MCF 10A (cell line): ENCODE measurements at regions not wholly inside any gene's neighbourhood (a gene's known extent, or its start where the extent isn't known, plus 50 kb on each side); places are given as distances from the start of the nearest gene placed in this dataset.

ENCODE experiments used
- BruUV-seq: library from RNA; stranded (reverse); fragments of 400-500 nt; replicated peaks from 2 replicates; lab custom pipeline; 2021; lab: Mats Ljungman, UMichigan
- CTCF ChIA-PET: fragments of 300-600 bp; sonication (Branson Sonifier 250); formaldehyde crosslinking; extraction: SDS; loops from one replicate; lab custom pipeline; 2021; ENCODE audit warnings: antibody characterized with exemption, inconsistent platforms; lab: Yijun Ruan, JAX
- POLR2A ChIA-PET: fragments of 300-600, 350-650 bp; sonication (Branson Sonifier 250); formaldehyde crosslinking; extraction: SDS; loops from one replicate; lab custom pipeline; 2020; ENCODE audit warnings: antibody characterized with exemption, inconsistent platforms; lab: Yijun Ruan, JAX
- DNase-seq: peaks from one replicate; pipeline ENCODE4 v3.0.0-alpha.2; 2018; ENCODE audit not compliant: unreplicated experiment
- H3K27ac Mint-ChIP-seq: one replicate; pipeline ENCODE4 v1.8.0; 2022; ENCODE audit warnings: mild to moderate bottlenecking, low read depth, mixed read lengths; ENCODE audit not compliant: unreplicated experiment
- H3K27me3 Mint-ChIP-seq: one replicate; pipeline ENCODE4 v1.8.0; 2022; ENCODE audit warnings: mixed read lengths; ENCODE audit not compliant: insufficient read depth, unreplicated experiment
- H3K36me3 Mint-ChIP-seq: one replicate; pipeline ENCODE4 v1.8.0; 2022; ENCODE audit warnings: mild to moderate bottlenecking, moderate library complexity, mixed read lengths; ENCODE audit not compliant: insufficient read depth, unreplicated experiment
- H3K4me1 Mint-ChIP-seq: one replicate; pipeline ENCODE4 v1.8.0; 2022; ENCODE audit warnings: mixed read lengths; ENCODE audit not compliant: insufficient read depth, unreplicated experiment
- H3K4me3 Mint-ChIP-seq: one replicate; pipeline ENCODE4 v1.8.0; 2022; ENCODE audit warnings: mild to moderate bottlenecking, moderate library complexity, mixed read lengths; ENCODE audit not compliant: unreplicated experiment
- H3K9me3 Mint-ChIP-seq: one replicate; pipeline ENCODE4 v1.8.0; 2022; ENCODE audit warnings: mixed read lengths; ENCODE audit not compliant: unreplicated experiment
- intact Hi-C: fragments of 100-400 bp; cut with micrococcal nuclease; formaldehyde crosslinking; loops from 2 replicates; pipeline ENCODE4 v1.14.1; 2022
- TF ChIP-seq, protein P1 (sequence below): fragments of 200-600 bp; IDR thresholded peaks from one replicate; pipeline ENCODE4 v1.8.0; 2022; ENCODE audit warnings: antibody characterized with exemption, mild to moderate bottlenecking; ENCODE audit not compliant: unreplicated experiment

DNA sequence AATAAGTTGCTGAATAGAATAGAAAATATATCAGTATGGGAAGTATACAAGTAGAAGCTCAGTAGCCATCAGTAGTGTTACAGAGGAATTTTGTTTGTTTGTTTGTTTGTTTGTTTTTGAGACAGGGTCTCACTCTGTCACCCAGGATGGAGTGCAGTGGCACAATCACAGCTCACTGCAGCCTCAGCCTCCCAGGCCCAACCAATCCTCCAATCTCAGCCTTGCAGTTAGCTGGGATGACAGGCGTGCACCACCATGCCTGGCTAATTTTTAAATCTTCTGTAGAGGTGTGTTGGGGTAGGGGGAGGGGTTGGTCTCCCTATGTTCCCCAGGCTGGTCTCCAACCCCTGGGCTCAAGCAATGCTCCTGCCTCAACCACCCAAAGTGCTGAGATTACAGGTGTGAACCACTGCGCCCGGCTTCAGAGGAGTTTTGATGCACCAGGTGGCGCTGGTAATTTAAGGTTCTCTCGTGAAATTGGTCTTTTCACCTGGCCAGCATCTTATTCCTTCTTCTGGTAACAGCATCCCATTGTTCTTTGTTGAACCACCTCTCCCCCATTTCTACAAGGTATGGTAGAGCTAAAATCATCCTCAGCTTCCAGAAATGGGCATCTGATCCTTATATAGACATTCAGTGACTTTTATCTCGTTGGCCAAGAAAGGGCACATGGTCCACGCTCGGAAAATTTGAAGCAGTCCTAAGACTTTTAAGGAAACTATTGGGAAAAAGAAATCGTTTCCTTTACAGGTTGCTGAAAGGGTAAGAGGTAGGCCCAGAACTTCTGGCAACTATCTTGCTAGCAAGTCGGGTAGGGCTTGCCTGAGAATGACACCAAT, 157.1 kb downstream of the ARRDC3 start:
- H3K9me3 Mint-ChIP-seq, result no peaks in the 10 kb centered on the region
- no peaks in the 10 kb centered on the region for H3K36me3 Mint-ChIP-seq
- no peak overlapping the region for H3K4me3 Mint-ChIP-seq
- TF ChIP-seq, protein P1, sequence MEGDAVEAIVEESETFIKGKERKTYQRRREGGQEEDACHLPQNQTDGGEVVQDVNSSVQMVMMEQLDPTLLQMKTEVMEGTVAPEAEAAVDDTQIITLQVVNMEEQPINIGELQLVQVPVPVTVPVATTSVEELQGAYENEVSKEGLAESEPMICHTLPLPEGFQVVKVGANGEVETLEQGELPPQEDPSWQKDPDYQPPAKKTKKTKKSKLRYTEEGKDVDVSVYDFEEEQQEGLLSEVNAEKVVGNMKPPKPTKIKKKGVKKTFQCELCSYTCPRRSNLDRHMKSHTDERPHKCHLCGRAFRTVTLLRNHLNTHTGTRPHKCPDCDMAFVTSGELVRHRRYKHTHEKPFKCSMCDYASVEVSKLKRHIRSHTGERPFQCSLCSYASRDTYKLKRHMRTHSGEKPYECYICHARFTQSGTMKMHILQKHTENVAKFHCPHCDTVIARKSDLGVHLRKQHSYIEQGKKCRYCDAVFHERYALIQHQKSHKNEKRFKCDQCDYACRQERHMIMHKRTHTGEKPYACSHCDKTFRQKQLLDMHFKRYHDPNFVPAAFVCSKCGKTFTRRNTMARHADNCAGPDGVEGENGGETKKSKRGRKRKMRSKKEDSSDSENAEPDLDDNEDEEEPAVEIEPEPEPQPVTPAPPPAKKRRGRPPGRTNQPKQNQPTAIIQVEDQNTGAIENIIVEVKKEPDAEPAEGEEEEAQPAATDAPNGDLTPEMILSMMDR, result peak; percentile 65
- DNase-seq, result peak; percentile 70
- ChIA-PET CTCF (interaction anchor here (0.6 to 3.5 kb wide), 35 partner anchors 8 to 364 kb away, joined by 3 to 91 read pairs (median 4); partner anchors contain the start of gene ARRDC3), POLR2A (interaction anchor here (0.7 to 3.7 kb wide), 4 partner anchors 140 to 294 kb away, joined by 3 to 33 read pairs (median 10); partner anchors contain the start of gene ARRDC3)
- H3K4me1 Mint-ChIP-seq, result peaks cover 22% of the 10 kb centered on the region
- intact Hi-C loops, result loop anchor here (1.0 to 2.0 kb wide), 5 partner anchors 54 to 293 kb away; no protein-coding TSS in a partner anchor
- no peak overlapping the region for H3K27ac Mint-ChIP-seq
- BruUV-seq, result no TSS peak
- no peaks in the 10 kb centered on the region for H3K27me3 Mint-ChIP-seq

DNA sequence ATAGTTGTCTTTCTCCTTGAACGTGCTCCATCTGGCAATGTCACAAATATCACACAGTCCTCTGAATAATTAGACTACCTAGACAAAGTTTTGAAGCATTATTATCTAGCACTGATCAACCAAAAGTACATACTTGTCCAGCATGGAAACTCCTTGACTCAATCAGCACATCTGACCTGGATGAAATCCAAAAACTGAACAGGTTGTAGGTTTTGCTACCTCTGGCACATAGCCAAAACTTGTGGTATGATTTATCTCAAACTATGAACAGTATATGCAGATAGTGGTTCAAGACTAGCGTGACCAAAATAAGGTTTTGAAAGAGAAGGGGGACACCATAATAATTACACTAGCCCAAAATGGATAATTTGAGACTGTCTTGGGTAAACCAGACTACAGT, 158.1 kb downstream of the ARRDC3 start:
- BruUV-seq, result no TSS peak
- Mint-ChIP-seq H3K27me3 (no peaks in the 10 kb centered on the region), H3K9me3 (no peaks in the 10 kb centered on the region), H3K36me3 (no peaks in the 10 kb centered on the region), H3K4me3 (no peak overlapping the region), H3K27ac (no peak overlapping the region), H3K4me1 (peaks cover 22% of the 10 kb centered on the region)
- DNase-seq, result peak; percentile 18
- TF ChIP-seq, protein P1, result no peak
- POLR2A ChIA-PET, result interaction anchor here (2.1 kb wide), 1 partner anchor 158 kb away, joined by 9 read pairs; the partner anchor contains the start of gene ARRDC3
- intact Hi-C loops, result no loop called here
- CTCF ChIA-PET, result interaction anchor here (1.0 to 1.1 kb wide), 2 partner anchors 122 to 195 kb away, joined by 3 read pairs; no protein-coding TSS in a partner anchor

DNA sequence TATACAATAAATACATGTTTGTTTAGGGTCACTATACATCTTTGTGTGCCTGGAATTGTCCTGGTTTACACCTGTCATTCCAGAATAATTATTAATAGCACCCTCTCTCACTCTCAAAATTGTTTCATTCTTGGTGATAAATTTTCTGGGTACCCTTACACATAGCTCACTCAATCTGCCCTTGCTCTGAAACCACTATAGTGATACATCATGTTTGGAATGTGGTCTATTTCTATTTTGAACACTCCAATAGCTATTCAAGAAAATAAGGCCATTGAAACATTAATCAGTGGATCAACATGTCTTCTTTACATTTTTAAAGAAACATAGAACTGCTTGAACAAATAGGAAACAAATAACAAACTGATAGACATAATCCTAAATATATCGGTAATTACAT, 158.7 kb downstream of the ARRDC3 start:
- intact Hi-C loops, result no loop called here
- CTCF ChIA-PET, result interaction anchor here (0.6 to 2.2 kb wide), 8 partner anchors 121 to 359 kb away, joined by 3 to 12 read pairs (median 3); no protein-coding TSS in a partner anchor
- BruUV-seq, result no TSS peak

More for the DNA sequence above, 158.7 kb downstream of the ARRDC3 start:
- no peak overlapping the region for H3K4me3 Mint-ChIP-seq
- no peak overlapping the region for H3K27ac Mint-ChIP-seq
- no peak for DNase-seq
- H3K9me3 Mint-ChIP-seq, result no peaks in the 10 kb centered on the region
- H3K4me1 Mint-ChIP-seq, result peaks cover 19% of the 10 kb centered on the region
- no peaks in the 10 kb centered on the region for H3K36me3 Mint-ChIP-seq
- no peaks in the 10 kb centered on the region for H3K27me3 Mint-ChIP-seq
- TF ChIP-seq, protein P1, result no peak
- POLR2A ChIA-PET, result interaction anchor here (1.2 to 2.1 kb wide), 2 partner anchors 156 to 159 kb away, joined by 5 to 9 read pairs; partner anchors contain the start of gene ARRDC3
